OCI-LY3 (cell line): ENCODE measurements at regions not wholly inside any gene's neighbourhood (a gene's known extent, or its start where the extent isn't known, plus 50 kb on each side); places are given as distances from the start of the nearest gene placed in this dataset.

Experiments
- EZH2phosphoT487 ChIP-seq: fragments of 200-600 bp; shearing (Covaris generic); IDR thresholded peaks from 2 replicates; pipeline ENCODE4 v1.6.1; 2018; ENCODE audit warnings: antibody characterized with exemption, mixed run types, low read depth
- TF ChIP-seq, protein P1 (sequence below): fragments of 200-600, 300-600 bp; sonication (generic); IDR thresholded peaks from 2 replicates; pipeline ENCODE4 v1.5.1; 2014; ENCODE audit warnings: antibody characterized with exemption, low read length, low read depth

DNA sequence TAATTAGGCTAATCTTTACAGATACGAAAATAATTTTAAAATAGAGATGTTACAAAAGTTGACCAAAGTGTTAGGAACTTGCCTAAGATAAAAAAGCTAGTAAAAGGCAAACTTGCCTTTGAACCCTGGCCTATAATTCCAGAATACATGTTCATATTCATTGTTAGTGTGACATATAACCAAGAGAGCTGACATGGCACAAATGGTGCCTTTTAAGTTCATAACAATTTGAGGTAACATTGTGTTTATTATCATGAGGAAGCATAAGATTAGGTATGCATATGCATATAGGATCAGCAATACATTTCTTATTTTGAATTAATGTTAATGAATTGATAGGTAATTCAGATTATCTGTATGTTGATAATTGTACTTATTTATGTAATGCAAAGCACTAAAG is 1537.9 kb upstream of the PRR20A start:
- TF ChIP-seq, protein P1, sequence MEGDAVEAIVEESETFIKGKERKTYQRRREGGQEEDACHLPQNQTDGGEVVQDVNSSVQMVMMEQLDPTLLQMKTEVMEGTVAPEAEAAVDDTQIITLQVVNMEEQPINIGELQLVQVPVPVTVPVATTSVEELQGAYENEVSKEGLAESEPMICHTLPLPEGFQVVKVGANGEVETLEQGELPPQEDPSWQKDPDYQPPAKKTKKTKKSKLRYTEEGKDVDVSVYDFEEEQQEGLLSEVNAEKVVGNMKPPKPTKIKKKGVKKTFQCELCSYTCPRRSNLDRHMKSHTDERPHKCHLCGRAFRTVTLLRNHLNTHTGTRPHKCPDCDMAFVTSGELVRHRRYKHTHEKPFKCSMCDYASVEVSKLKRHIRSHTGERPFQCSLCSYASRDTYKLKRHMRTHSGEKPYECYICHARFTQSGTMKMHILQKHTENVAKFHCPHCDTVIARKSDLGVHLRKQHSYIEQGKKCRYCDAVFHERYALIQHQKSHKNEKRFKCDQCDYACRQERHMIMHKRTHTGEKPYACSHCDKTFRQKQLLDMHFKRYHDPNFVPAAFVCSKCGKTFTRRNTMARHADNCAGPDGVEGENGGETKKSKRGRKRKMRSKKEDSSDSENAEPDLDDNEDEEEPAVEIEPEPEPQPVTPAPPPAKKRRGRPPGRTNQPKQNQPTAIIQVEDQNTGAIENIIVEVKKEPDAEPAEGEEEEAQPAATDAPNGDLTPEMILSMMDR = no peak
- no peak for TF ChIP-seq EZH2phosphoT487
